Stimulated activated CD8-positive, alpha-beta memory T cell treated with anti-CD3 and anti-CD28 coated beads, Interleukin-15, amount 100 ng/mL, for 24 hours (primary cell): ENCODE measurements at regions not wholly inside any gene's neighbourhood (a gene's known extent, or its start where the extent isn't known, plus 50 kb on each side); places are given as distances from the start of the nearest gene placed in this dataset.

ENCODE experiments used
- DNase-seq: peaks from one replicate; pipeline ENCODE4 v3.0.0-alpha.2; 2020; ENCODE audit warnings: low read depth

DNA sequence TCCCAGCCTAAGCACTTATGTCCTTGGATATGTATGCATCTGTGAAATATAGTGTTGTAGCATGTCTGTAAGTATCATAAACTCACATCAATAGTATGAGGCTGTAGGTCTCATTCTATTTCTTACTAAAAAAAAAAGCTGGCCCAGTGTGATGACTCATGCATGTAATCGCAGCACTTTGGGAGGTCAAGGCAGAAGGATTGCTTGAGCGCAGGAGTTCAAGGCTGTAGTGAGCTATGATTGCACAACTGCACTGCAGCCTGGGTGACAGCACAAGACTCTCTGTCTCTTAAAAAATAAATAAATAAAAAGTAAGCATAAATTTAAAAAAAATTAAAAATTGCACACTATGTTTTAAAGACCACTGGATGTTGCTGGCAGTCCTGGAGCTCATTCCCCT lies 79.1 kb upstream of the SPATA13 start:
- DNase-seq, result no peak

GRCh38 chr13:24083141-24083540 lies 77.4 kb upstream of the SPATA13 start:
- DNase-seq, result no peak

- DNase-seq, result no peak
Measured at GRCh38 chr13:24083722-24084421, 76.6 kb upstream of the SPATA13 start.

DNA sequence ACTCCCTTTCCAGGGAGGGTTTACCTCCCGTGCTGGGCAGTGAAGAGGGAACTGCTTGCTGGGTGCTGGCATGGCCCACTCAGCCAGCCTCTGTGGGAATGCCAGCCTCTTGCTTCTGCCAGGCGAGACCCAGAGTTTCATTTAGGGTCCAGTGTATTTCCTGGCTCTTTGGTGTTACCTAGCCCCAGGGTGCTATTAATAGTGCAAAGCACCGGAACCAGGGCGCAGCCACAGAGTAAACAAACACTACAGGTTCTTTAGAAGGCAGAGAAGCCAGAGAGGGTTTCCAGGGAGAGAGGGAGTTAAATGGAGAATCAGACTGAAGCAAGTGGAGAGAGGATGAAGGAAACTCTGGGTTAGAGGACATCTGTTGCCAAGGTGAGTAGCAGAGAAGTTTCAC lies 74.9 kb upstream of the SPATA13 start:
- no peak for DNase-seq

DNA sequence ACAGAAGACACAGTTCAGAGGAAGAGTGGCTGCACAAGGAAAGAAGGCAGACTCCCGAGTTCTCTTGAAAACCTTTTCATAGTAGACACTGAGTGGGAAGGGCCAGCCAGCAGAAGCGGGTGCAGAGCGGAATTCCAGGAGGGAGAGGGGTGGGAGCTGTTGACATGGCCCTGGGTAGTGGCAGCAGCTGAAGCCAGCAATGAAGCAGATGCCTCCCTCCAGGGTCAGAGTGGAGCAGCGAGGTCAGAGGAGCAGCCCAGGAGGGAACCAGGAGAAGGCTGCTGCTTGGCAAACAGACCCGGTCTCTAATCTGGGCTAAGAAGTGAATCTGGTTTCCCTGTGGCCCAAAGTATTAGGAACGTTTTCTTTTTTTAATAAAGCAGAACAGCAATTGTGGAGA lies 73.9 kb upstream of the SPATA13 start:
- DNase-seq, result no peak

- no peak for DNase-seq
Measured at GRCh38 chr13:24087605-24088225, 72.8 kb upstream of the SPATA13 start.

- DNase-seq, result no peak
Measured at GRCh38 chr13:24090049-24090448, 70.5 kb upstream of the SPATA13 start.

GRCh38 chr13:24091080-24091479 lies 69.4 kb upstream of the SPATA13 start:
- DNase-seq, result no peak

DNA sequence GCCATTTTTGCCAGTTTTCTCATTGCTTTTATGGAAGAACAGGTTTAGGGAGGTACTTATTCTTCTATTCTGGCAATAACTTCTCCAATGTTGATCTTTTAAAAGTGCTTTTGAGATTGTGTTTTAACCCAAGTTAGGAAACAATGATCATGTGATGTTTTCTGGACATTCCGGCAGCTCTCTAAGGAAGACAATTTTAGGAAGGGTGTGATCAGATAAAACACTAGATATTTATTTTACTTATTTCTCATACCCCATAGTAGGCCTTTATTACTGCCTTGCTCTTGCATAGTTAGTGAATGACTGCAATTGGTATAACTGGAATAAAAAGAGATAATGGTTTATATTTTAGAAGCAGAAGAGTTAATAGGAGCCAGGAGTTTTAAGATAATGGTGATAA lies 68.4 kb upstream of the SPATA13 start:
- no peak for DNase-seq

- no peak for DNase-seq
Measured at GRCh38 chr13:24093047-24093446, 67.5 kb upstream of the SPATA13 start.

- DNase-seq, result no peak
Measured at GRCh38 chr13:24096659-24097058, 63.9 kb upstream of the SPATA13 start.

GRCh38 chr13:24097064-24097463 lies 63.5 kb upstream of the SPATA13 start:
- DNase-seq, result no peak

DNA sequence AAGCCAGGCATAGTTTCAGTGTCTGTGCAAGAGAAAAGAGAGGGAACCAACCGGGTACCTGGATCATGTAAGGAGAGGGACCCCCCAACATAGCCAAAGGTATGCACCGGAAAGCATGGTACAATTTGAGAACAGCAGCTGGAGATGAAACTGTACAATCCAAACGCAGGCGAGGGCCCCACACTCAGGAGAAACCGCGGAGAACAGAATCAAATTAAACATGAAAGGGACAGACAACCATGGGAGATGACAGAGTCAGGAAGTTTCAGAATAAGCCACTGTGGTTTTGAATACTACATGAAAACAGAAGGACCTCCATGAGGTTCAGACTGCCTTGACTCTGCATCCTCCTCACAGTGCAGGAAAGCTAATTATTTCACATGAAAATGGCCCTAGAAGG lies 62.9 kb upstream of the SPATA13 start:
- DNase-seq, result no peak

- no peak for DNase-seq
Measured at GRCh38 chr13:24099490-24099889, 61.0 kb upstream of the SPATA13 start.

- no peak for DNase-seq
Measured at GRCh38 chr13:24100188-24100587, 60.3 kb upstream of the SPATA13 start.

- no peak for DNase-seq
Measured at GRCh38 chr13:24103782-24104372, 56.6 kb upstream of the SPATA13 start.

DNA sequence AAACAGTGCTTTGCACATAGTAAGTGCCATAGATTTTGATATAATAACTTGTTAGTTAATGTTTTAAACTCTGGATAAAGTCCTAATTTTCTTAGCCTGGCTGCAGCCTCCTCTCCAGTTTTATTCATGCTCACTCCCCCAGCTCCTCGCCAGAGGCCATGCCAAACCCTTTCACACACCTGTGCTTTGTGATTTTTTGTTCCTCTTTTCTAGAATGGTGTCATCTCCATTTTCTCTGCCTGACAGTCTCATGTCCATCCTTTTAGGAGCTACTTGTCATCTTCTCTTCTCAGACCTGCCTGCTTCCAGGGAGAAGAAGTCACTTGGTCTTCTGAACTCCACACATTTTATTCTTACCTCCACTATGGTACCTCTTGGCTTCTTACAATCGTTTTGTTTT lies 55.8 kb upstream of the SPATA13 start:
- DNase-seq, result no peak

DNA sequence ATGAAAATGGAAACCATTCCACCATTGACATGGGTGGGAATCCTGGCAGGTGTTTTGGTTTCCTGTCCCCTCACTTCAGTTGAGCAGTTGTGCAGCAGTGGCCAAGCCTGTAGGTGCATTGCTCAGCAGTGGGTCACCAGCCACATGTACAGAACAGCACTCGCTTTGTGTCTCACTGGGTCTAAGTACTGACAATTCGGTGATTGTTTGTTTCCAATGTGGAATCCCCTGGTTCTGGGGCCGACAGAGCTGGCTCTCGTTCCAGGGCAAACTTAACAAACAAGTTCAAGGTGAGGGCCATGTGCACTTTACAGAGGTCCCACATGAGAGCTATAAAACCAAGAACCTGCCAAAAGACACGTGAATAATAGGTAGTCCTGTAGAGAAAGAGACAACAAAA lies 54.1 kb upstream of the SPATA13 start:
- no peak for DNase-seq

DNA sequence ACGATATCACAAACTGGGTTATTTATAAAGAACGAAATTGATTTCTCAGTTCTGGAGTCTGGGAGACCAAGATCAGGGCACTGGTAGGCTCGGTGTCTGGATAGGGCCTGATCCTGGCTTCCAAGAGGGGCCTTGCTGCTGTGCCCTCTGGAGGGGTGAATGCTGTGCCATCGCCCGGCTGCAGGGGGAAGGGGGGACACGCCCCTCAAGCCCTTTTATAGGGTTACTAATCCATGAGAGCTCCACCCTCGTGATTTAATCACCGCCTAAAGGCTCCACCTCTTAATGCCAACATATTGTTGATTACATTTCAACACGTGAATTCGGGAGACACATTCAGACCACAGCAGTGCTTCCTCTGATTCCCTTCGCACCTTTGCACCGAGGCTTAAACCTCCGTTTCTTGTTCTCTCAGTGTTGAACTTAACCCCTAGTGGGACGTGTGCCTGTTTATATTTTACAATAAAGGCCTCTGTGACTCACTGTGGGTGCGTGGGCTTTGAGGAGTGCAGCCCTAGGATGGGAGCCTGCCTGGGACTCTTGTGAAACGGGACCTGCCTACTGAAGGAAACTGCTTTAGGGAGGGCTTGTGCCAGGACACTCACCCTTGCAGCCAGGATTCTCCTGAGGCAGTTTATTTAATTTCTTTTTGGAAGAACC lies 52.4 kb upstream of the SPATA13 start:
- no peak for DNase-seq

GRCh38 chr13:24108615-24108965 lies 51.9 kb upstream of the SPATA13 start:
- no peak for DNase-seq

DNA sequence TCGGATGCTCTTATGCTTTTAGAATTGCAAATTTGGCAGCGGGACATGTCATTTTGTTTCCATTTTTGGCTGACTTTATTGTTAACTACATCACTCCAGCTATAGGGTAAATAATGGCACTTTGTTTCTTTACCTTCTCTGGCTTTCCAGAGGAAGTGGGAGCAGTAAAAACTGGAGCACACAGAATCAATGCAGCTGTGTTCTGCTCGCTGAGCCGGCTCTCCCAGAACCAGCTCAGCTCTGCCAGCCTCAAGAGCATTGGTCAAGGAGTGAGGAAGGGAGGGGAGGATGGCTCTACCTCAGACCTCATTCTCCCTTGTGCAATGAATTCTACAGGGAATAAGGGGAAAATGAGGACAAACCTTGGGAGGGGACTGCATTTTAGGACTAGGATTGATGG lies 50.5 kb upstream of the SPATA13 start:
- no peak for DNase-seq
